ENCODE measurements at regions not wholly inside any gene's neighbourhood (a gene's known extent, or its start where the extent isn't known, plus 50 kb on each side); places are given as distances from the start of the nearest gene placed in this dataset.

GRCh38 chr6:103255132-103255531 is 1604.6 kb downstream of the HACE1 start:
- H3K9me3 ChIP-seq, result no peaks in the 10 kb centered on the region
- 98% methylated on average over 2 of the region's 2 CpGs for WGBS
- DNase-seq (ENCODE audit: low spot score in 2 of 2), result no peak
- no peaks in the 10 kb centered on the region for H3K27me3 ChIP-seq
- H3K27ac ChIP-seq, result no peak overlapping the region
- H3K36me3 ChIP-seq, result no peaks in the 10 kb centered on the region
- no peak overlapping the region for H3K4me3 ChIP-seq
- no peak for TF ChIP-seq POLR2A (IDR thresholded peaks at IDR 0.05)
- TF ChIP-seq, protein P1, sequence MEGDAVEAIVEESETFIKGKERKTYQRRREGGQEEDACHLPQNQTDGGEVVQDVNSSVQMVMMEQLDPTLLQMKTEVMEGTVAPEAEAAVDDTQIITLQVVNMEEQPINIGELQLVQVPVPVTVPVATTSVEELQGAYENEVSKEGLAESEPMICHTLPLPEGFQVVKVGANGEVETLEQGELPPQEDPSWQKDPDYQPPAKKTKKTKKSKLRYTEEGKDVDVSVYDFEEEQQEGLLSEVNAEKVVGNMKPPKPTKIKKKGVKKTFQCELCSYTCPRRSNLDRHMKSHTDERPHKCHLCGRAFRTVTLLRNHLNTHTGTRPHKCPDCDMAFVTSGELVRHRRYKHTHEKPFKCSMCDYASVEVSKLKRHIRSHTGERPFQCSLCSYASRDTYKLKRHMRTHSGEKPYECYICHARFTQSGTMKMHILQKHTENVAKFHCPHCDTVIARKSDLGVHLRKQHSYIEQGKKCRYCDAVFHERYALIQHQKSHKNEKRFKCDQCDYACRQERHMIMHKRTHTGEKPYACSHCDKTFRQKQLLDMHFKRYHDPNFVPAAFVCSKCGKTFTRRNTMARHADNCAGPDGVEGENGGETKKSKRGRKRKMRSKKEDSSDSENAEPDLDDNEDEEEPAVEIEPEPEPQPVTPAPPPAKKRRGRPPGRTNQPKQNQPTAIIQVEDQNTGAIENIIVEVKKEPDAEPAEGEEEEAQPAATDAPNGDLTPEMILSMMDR (IDR thresholded peaks at IDR 0.05), result no peak
- no peak for TF ChIP-seq EP300 (IDR thresholded peaks at IDR 0.05)
- TF ChIP-seq POLR2AphosphoS5 (IDR thresholded peaks at IDR 0.05), result no peak
- H3K4me1 ChIP-seq, result no peaks in the 10 kb centered on the region

GRCh38 chr6:103236923-103237322 is 1622.8 kb downstream of the HACE1 start:
- DNase-seq (ENCODE audit: low spot score in 2 of 2), result no peak
- Histone ChIP-seq H3K27me3 (no peaks in the 10 kb centered on the region), H3K4me3 (no peak overlapping the region), H3K4me1 (no peaks in the 10 kb centered on the region), H3K36me3 (no peaks in the 10 kb centered on the region), H3K9me3 (no peaks in the 10 kb centered on the region), H3K27ac (no peak overlapping the region)
- TF ChIP-seq, protein P1 (IDR thresholded peaks at IDR 0.05), result no peak
- TF ChIP-seq POLR2A (IDR thresholded peaks at IDR 0.05) (no peak), POLR2AphosphoS5 (IDR thresholded peaks at IDR 0.05) (no peak), EP300 (IDR thresholded peaks at IDR 0.05) (no peak)

- TF ChIP-seq POLR2AphosphoS5 (IDR thresholded peaks at IDR 0.05), result no peak
- TF ChIP-seq EP300 (IDR thresholded peaks at IDR 0.05), result no peak
- TF ChIP-seq POLR2A (IDR thresholded peaks at IDR 0.05), result no peak
- TF ChIP-seq, protein P1 (IDR thresholded peaks at IDR 0.05), result no peak
- H3K9me3 ChIP-seq, result no peaks in the 10 kb centered on the region
- no peak overlapping the region for H3K4me3 ChIP-seq
- H3K27me3 ChIP-seq, result no peaks in the 10 kb centered on the region
- H3K4me1 ChIP-seq, result no peaks in the 10 kb centered on the region
- H3K27ac ChIP-seq, result no peak overlapping the region
- no peak for DNase-seq (ENCODE audit: low spot score in 2 of 2)
- no peaks in the 10 kb centered on the region for H3K36me3 ChIP-seq
Observed at GRCh38 chr6:103231181-103231580, 1628.5 kb downstream of the HACE1 start.

DNA sequence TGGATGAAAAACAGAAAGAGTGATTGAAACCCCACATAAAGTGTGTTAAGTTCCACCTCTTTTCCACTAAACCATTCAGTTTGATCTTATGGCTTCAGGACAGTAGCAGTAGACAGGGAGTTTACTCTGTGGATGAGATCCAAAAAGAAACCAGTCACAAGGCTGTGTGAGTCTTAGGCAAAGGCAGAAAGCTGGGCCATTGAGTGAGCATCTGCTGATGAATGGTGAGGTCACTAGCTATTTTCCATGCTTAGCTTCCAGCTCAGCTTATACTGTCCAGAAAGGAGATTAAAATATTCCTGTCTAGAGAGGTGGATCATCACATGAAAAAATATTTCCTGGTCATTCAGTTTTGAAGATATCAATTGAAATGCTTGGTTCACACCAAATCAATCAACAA is 1643.9 kb downstream of the HACE1 start:
- Histone ChIP-seq H3K4me3 (no peak overlapping the region), H3K36me3 (no peaks in the 10 kb centered on the region), H3K27me3 (no peaks in the 10 kb centered on the region), H3K27ac (no peak overlapping the region), H3K9me3 (no peaks in the 10 kb centered on the region), H3K4me1 (no peaks in the 10 kb centered on the region)
- no peak for DNase-seq (ENCODE audit: low spot score in 2 of 2)
- TF ChIP-seq POLR2A (IDR thresholded peaks at IDR 0.05), result no peak

DNA sequence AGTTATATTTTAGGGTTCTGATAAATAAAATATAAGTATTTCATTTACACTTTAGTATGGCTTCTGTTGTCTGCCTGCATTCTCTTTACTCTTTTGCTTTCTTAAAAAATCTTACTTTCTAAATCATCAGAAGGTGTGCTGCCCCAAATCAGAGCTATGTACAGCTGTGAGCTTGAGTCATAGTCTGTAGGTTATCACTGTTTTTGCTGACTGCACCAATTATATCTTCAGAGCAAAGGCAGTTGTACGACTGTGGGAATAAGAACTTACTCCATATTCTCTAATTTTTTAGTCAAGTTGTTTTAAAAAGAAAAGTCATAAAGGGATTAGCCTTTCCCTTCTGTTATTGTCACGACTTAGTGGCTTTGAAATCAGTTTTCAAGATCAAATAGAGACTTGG is 1649.0 kb downstream of the HACE1 start:
- 38% methylated on average over 2 of the region's 2 CpGs for WGBS
- Histone ChIP-seq H3K4me1 (no peaks in the 10 kb centered on the region), H3K36me3 (no peaks in the 10 kb centered on the region), H3K27ac (no peak overlapping the region), H3K9me3 (no peaks in the 10 kb centered on the region), H3K27me3 (no peaks in the 10 kb centered on the region), H3K4me3 (no peak overlapping the region)
- TF ChIP-seq EP300 (IDR thresholded peaks at IDR 0.05) (no peak), POLR2A (IDR thresholded peaks at IDR 0.05) (no peak), POLR2AphosphoS5 (IDR thresholded peaks at IDR 0.05) (no peak)
- TF ChIP-seq, protein P1 (IDR thresholded peaks at IDR 0.05), result no peak
- no peak for DNase-seq (ENCODE audit: low spot score in 2 of 2)

DNA sequence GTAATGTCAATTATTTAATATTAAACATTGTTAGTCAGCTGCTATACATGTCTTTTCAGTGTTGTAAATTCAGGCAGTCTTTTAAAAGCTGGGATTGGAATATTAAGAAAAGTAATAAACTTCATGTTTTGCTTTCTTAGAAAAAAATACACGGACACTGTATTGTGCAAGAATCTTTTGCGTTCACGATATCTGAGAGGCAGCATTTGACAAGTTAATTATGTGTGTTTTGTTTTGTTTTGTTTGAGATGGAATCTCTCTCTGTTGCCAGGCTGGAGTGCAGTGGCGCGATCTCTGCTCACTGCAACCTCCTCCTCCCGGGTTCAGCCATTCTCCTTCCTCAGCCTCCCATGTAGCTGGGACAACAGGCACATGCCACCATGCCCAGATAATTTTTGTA is 1661.3 kb downstream of the HACE1 start:
- no peak for DNase-seq (ENCODE audit: low spot score in 2 of 2)
- 55% methylated on average over 6 of the region's 6 CpGs for WGBS
- no peaks in the 10 kb centered on the region for H3K9me3 ChIP-seq
- H3K36me3 ChIP-seq, result no peaks in the 10 kb centered on the region
- H3K4me1 ChIP-seq, result no peaks in the 10 kb centered on the region
- TF ChIP-seq, protein P1 (IDR thresholded peaks at IDR 0.05), result no peak
- TF ChIP-seq EP300 (IDR thresholded peaks at IDR 0.05) (no peak), POLR2A (IDR thresholded peaks at IDR 0.05) (no peak), POLR2AphosphoS5 (IDR thresholded peaks at IDR 0.05) (no peak)
- H3K4me3 ChIP-seq, result no peak overlapping the region
- H3K27ac ChIP-seq, result no peak overlapping the region
- H3K27me3 ChIP-seq, result no peaks in the 10 kb centered on the region
